H9 (cell line): ENCODE measurements at regions not wholly inside any gene's neighbourhood (a gene's known extent, or its start where the extent isn't known, plus 50 kb on each side); places are given as distances from the start of the nearest gene placed in this dataset.

Experiments
- DNase-seq: peaks from one replicate; pipeline ENCODE4 v3.0.0-alpha.2; 2017
- H2AFZ ChIP-seq: one replicate; pipeline ENCODE4 v1.6.1; 2013; ENCODE audit warnings: mild to moderate bottlenecking, low read length, control low read depth, moderate library complexity
- H2AK5ac ChIP-seq: 2 replicates; pipeline ENCODE4 v1.6.1; 2013; ENCODE audit warnings: low read length, control low read depth, mixed read lengths; ENCODE audit not compliant: insufficient read length
- H2BK120ac ChIP-seq: one replicate; pipeline ENCODE4 v1.6.1; 2013; ENCODE audit warnings: low read depth, mild to moderate bottlenecking, low read length, control low read depth, inconsistent platforms; ENCODE audit not compliant: poor library complexity, severe bottlenecking
- H2BK12ac ChIP-seq: 2 replicates; pipeline ENCODE4 v1.6.1; 2013; ENCODE audit warnings: low read length, control low read depth, mixed read lengths, low read depth; ENCODE audit not compliant: insufficient read length
- H2BK15ac ChIP-seq: 2 replicates; pipeline ENCODE4 v1.6.1; 2013; ENCODE audit warnings: low read depth, low read length, control low read depth
- H2BK20ac ChIP-seq: one replicate; pipeline ENCODE4 v1.6.1; 2013; ENCODE audit warnings: low read depth, mild to moderate bottlenecking, low read length, control low read depth, inconsistent platforms; ENCODE audit not compliant: poor library complexity, severe bottlenecking
- H2BK5ac ChIP-seq: 2 replicates; pipeline ENCODE4 v1.6.1; 2013; ENCODE audit warnings: low read length, control low read depth, mixed read lengths; ENCODE audit not compliant: insufficient read length
- H3K14ac ChIP-seq: 2 replicates; pipeline ENCODE4 v1.6.1; 2013; ENCODE audit warnings: low read length, control low read depth; ENCODE audit not compliant: insufficient read depth
- H3K18ac ChIP-seq: 2 replicates; pipeline ENCODE4 v1.6.1; 2013; ENCODE audit warnings: low read depth, mild to moderate bottlenecking, mixed read lengths, low read length, control low read depth; ENCODE audit not compliant: insufficient read length
- H3K23ac ChIP-seq: 2 replicates; pipeline ENCODE4 v1.6.1; 2013; ENCODE audit warnings: low read length, control low read depth, mixed read lengths, low read depth; ENCODE audit not compliant: insufficient read length
- H3K23me2 ChIP-seq: 2 replicates; pipeline ENCODE4 v1.6.1; 2013; ENCODE audit warnings: low read depth, mild to moderate bottlenecking, mixed read lengths, low read length, control low read depth; ENCODE audit not compliant: insufficient read length, poor library complexity, severe bottlenecking
- H3K27ac ChIP-seq: 2 replicates; pipeline ENCODE4 v1.5.1; 2013; ENCODE audit warnings: low read length, control low read depth, mixed read lengths, low read depth; ENCODE audit not compliant: insufficient read length
- H3K27me3 ChIP-seq: 2 replicates; pipeline ENCODE4 v1.6.1; 2013; ENCODE audit warnings: low read length, control low read depth, inconsistent platforms; ENCODE audit not compliant: insufficient read depth
- H3K4ac ChIP-seq: 2 replicates; pipeline ENCODE4 v1.6.1; 2013; ENCODE audit warnings: low read depth, mild to moderate bottlenecking, control low read depth, inconsistent platforms, low read length, moderate library complexity
- H3K4me1 ChIP-seq: 2 replicates; pipeline ENCODE4 v1.6.1; 2013; ENCODE audit warnings: low read length, control low read depth, inconsistent platforms; ENCODE audit not compliant: insufficient read depth
- H3K4me2 ChIP-seq: 2 replicates; pipeline ENCODE4 v1.6.1; 2013; ENCODE audit warnings: low read length, control low read depth, mixed read lengths; ENCODE audit not compliant: insufficient read length, insufficient read depth
- H3K56ac ChIP-seq: 2 replicates; pipeline ENCODE4 v1.6.1; 2013; ENCODE audit warnings: low read depth, mild to moderate bottlenecking, mixed read lengths, low read length, control low read depth; ENCODE audit not compliant: insufficient read length
- H3K79me1 ChIP-seq: 2 replicates; pipeline ENCODE4 v1.6.1; 2013; ENCODE audit warnings: low read depth, mild to moderate bottlenecking, moderate library complexity, low read length, control low read depth, inconsistent platforms; ENCODE audit not compliant: insufficient read depth, poor library complexity, severe bottlenecking
- H3K79me2 ChIP-seq: 2 replicates; pipeline ENCODE4 v1.6.1; 2013; ENCODE audit warnings: low read length, control low read depth, inconsistent platforms; ENCODE audit not compliant: insufficient read depth
- H3K9ac ChIP-seq: 2 replicates; pipeline ENCODE4 v1.6.1; 2013; ENCODE audit warnings: low read length, control low read depth, mixed read lengths; ENCODE audit not compliant: insufficient read length; ENCODE audit errors: extremely low read depth
- H3K9me3 ChIP-seq: one replicate; pipeline ENCODE4 v1.6.1; 2013; ENCODE audit warnings: low read depth, low read length, inconsistent platforms; ENCODE audit not compliant: control insufficient read depth
- H3T11ph ChIP-seq: one replicate; pipeline ENCODE4 v1.6.1; 2013; ENCODE audit warnings: mild to moderate bottlenecking, low read length, control low read depth, inconsistent platforms
- H4K20me1 ChIP-seq: one replicate; pipeline ENCODE4 v1.6.1; 2013; ENCODE audit not compliant: control insufficient read depth, insufficient read length, insufficient read depth
- H4K5ac ChIP-seq: 2 replicates; pipeline ENCODE4 v1.6.1; 2013; ENCODE audit warnings: low read depth, mild to moderate bottlenecking, mixed read lengths, low read length, control low read depth; ENCODE audit not compliant: insufficient read length
- H4K8ac ChIP-seq: replicated peaks from 2 replicates; pipeline ENCODE4 v1.6.1; 2013; ENCODE audit warnings: low read length, control low read depth, mixed read lengths, low read depth; ENCODE audit not compliant: insufficient read length
- H4K91ac ChIP-seq: 2 replicates; pipeline ENCODE4 v1.6.1; 2013; ENCODE audit warnings: low read depth, mild to moderate bottlenecking, moderate library complexity, mixed read lengths, low read length, control low read depth; ENCODE audit not compliant: insufficient read length
- H3K27ac Mint-ChIP-seq, 3 experiments: 2 replicates in 2 of 3; 3 replicates in 1 of 3; pipeline ENCODE4 v1.8.0; 2020 to 2021; ENCODE audit warnings: mixed read lengths in 3 of 3, mild to moderate bottlenecking in 1 of 3, moderate library complexity in 1 of 3
- H3K27me3 Mint-ChIP-seq: 2 replicates; pipeline ENCODE4 v1.8.0; 2021; ENCODE audit warnings: low read depth, mild to moderate bottlenecking, moderate library complexity, mixed read lengths
- H3K36me3 Mint-ChIP-seq, 3 experiments: 2 replicates in 2 of 3; 3 replicates in 1 of 3; pipeline ENCODE4 v1.8.0; 2020 to 2021; ENCODE audit warnings: low read depth in 3 of 3, mixed read lengths in 3 of 3; ENCODE audit not compliant: insufficient read depth in 1 of 3
- H3K4me1 Mint-ChIP-seq, 2 experiments: 2 replicates each; pipeline ENCODE4 v1.8.0; 2020; ENCODE audit warnings: mixed read lengths in 2 of 2
- H3K4me3 Mint-ChIP-seq, 2 experiments: 2 replicates in 1 of 2; 3 replicates in 1 of 2; pipeline ENCODE4 v1.8.0; 2020 to 2021; ENCODE audit warnings: mild to moderate bottlenecking in 2 of 2, mixed read lengths in 2 of 2, moderate library complexity in 1 of 2
- H3K9me3 Mint-ChIP-seq, 2 experiments: 2 replicates in 1 of 2; 3 replicates in 1 of 2; pipeline ENCODE4 v1.8.0; 2020; ENCODE audit warnings: mild to moderate bottlenecking in 2 of 2, mixed read lengths in 2 of 2, moderate library complexity in 1 of 2
- CTCF ChIP-seq: fragments of 200-600 bp; sonication (generic); conservative IDR thresholded peaks from 3 replicates; pipeline ENCODE4 v1.8.0; 2021; ENCODE audit warnings: antibody characterized with exemption, mild to moderate bottlenecking
- WGBS: extraction: QIAGEN DNeasy Blood & Tissue Kit; methylation state at CpG from one replicate; pipeline ENCODE4 v1.1.7; 2013; ENCODE audit warnings: missing lambda C conversion rate, low lambda C conversion rate, mixed read lengths; ENCODE audit not compliant: insufficient read length; ENCODE audit errors: extremely low coverage; 5-methylcytosine and 5-hydroxymethylcytosine counted together

DNA sequence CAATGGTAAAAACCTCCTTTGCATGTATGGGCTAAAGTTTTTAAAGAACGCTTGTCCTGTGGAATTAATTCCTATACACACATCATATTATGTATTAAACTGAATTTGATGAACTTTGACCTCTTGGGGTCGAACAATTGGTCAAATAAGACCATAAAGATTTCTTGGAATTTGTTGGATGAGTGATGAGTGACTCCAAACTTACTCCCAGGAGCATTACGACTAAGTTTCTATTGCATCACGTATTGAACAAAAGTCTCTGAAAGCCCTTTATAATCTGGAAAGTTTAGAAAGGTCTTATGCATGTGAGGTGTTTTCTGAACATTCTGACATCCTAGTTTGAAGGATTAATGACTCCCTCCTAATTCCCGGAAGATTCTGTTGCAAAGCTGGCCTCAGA is 126.9 kb upstream of the BMP5 start:
- Histone ChIP-seq H3K79me1 (no peaks in the 10 kb centered on the region), H3K9ac (no peak overlapping the region), H4K20me1 (no peaks in the 10 kb centered on the region), H2BK5ac (no peak overlapping the region), H3K4ac (no peak overlapping the region), H2BK120ac (no peak overlapping the region), H3K4me1 (no peaks in the 10 kb centered on the region), H3K23ac (no peak overlapping the region), H3K56ac (no peak overlapping the region), H2AK5ac (no peak overlapping the region), H3K14ac (no peak overlapping the region), H3K23me2 (no peaks in the 10 kb centered on the region), H2BK12ac (no peak overlapping the region), H3K79me2 (no peaks in the 10 kb centered on the region), H3K27me3 (no peaks in the 10 kb centered on the region), H3K4me2 (no peak overlapping the region), H4K8ac (no peak overlapping the region), H3T11ph (no peak overlapping the region), H3K27ac (no peak overlapping the region), H2BK15ac (no peak overlapping the region), H3K18ac (no peak overlapping the region), H4K91ac (no peak overlapping the region), H2AFZ (no peak overlapping the region), H4K5ac (no peak overlapping the region), H2BK20ac (no peak overlapping the region), H3K9me3 (no peaks in the 10 kb centered on the region)
- WGBS: no CpG with 5 or more reads among the region's 5 CpGs
- DNase-seq: no peak
- Mint-ChIP-seq H3K4me3 (no peak overlapping the region), H3K9me3 (peaks cover 2% of the 10 kb centered on the region in 2 experiments; a peak in 2 of 5 replicates), H3K27me3 (no peaks in the 10 kb centered on the region), H3K27ac (no peak overlapping the region), H3K4me1 (no peaks in the 10 kb centered on the region), H3K36me3 (no peaks in the 10 kb centered on the region)
- TF ChIP-seq CTCF: no peak
